Pancreas (tissue), 10 donors: ENCODE measurements at regions not wholly inside any gene's neighbourhood (a gene's known extent, or its start where the extent isn't known, plus 50 kb on each side); places are given as distances from the start of the nearest gene placed in this dataset.

ENCODE experiments used
- ATAC-seq, 4 donors: fragments of 200-7000 bp; cut with Tn5 transposase; one replicate each; pipeline versions ENCODE4 v1.8.0 to v1.9.1; 2020; ENCODE audit warnings: mild to moderate bottlenecking in 4 of 4, moderate library complexity in 4 of 4
- DNase-seq, 6 donors: peaks; one replicate each; pipeline ENCODE4 v3.0.0-alpha.2; 2020
- FAIRE-seq: peaks from 2 replicates; lab custom pipeline; 2012; peaks lifted over from hg19 to GRCh38; lab: Jason Lieb, UNC
- H3K27ac ChIP-seq, 4 donors: fragments of 200-600 bp; sonication (generic); 1 replicate in 3 of 4; 2 replicates in 1 of 4; pipeline versions ENCODE4 v1.5.0 to v1.8.0; 2020
- H3K27me3 ChIP-seq, 4 donors: fragments of 200-600 bp; one replicate each; pipeline ENCODE4 v1.8.0; 2021
- H3K36me3 ChIP-seq, 3 donors: fragments of 200-600 bp; sonication (generic) in 1 of 3; one replicate each; pipeline versions ENCODE4 v1.5.0 to v1.8.0; 2020 to 2021
- H3K4me1 ChIP-seq, 3 donors: fragments of 200-600 bp; one replicate each; pipeline ENCODE4 v1.8.0; 2021
- H3K4me3 ChIP-seq, 4 donors: fragments of 200-600 bp; sonication (generic) in 2 of 4; one replicate each; pipeline versions ENCODE4 v1.5.0 to v1.8.0; 2020 to 2021
- H3K9me3 ChIP-seq, 4 donors: fragments of 200-600 bp; one replicate each; pipeline ENCODE4 v1.8.0; 2021
- WGBS, 2 donors: extraction: QIAGEN DNeasy Blood & Tissue Kit; methylation state at CpG; one replicate each; pipeline ENCODE4 v1.1.7; 2013; 5-methylcytosine and 5-hydroxymethylcytosine counted together
- intact Hi-C, 3 donors: fragments of 100-400 bp; cut with DNase I; formaldehyde crosslinking; loops; one replicate each; pipeline versions ENCODE4 v1.11.1 to v1.14.2; 2022
- TF ChIP-seq, protein P1 (sequence below), 4 donors: fragments of 200-600 bp; sonication (generic) in 3 of 4; IDR thresholded peaks; one replicate each; pipeline versions ENCODE4 v1.5.0 to v1.8.0; 2021; ENCODE audit warnings: antibody characterized with exemption in 4 of 4
- donor health status: healthy with polysubstance abuse.
- donor health status: DM: no; HTN: no; CAD: no; lungs with moderate emphysema.
- donor health status: DM: no; HTN: no; CAD: no.
- donor health status: control.
- donor health status: control.
- donor health status: Bipolar disorder and iron deficiency.
- donor health status: DM: yes; HTN: yes; CAD: no.
- donor health status: DM: no; HTN: no; CAD: no.
- donor health status: DM: no; HTN: no; CAD: no.
- donor health status: DM: yes; HTN: yes; CAD: no.

DNA sequence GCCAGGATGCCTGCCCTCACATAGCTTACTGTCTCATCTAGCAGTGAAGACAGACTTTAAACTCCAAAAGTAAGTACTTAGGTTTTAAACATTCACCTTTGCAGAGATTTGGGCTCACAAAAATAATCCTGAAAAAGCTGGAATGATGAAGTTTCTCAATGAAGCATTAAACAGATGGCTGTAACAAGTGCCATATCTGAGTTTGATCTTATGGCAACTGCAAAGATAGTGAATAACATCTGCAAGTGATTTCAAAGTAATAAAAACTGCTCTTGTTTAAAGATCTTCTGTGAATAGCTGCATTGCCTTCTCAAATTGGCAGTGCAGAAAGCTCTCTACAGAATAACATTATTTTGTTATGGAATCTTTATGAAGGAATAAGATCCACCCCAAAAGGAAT, 271.2 kb upstream of the SMIM31 start:
- TF ChIP-seq, protein P1, sequence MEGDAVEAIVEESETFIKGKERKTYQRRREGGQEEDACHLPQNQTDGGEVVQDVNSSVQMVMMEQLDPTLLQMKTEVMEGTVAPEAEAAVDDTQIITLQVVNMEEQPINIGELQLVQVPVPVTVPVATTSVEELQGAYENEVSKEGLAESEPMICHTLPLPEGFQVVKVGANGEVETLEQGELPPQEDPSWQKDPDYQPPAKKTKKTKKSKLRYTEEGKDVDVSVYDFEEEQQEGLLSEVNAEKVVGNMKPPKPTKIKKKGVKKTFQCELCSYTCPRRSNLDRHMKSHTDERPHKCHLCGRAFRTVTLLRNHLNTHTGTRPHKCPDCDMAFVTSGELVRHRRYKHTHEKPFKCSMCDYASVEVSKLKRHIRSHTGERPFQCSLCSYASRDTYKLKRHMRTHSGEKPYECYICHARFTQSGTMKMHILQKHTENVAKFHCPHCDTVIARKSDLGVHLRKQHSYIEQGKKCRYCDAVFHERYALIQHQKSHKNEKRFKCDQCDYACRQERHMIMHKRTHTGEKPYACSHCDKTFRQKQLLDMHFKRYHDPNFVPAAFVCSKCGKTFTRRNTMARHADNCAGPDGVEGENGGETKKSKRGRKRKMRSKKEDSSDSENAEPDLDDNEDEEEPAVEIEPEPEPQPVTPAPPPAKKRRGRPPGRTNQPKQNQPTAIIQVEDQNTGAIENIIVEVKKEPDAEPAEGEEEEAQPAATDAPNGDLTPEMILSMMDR (IDR thresholded peaks at IDR 0.05): no peak
- Histone ChIP-seq H3K4me1 (no peaks in the 10 kb centered on the region), H3K4me3 (no peak overlapping the region), H3K9me3 (no peaks in the 10 kb centered on the region), H3K27me3 (no peaks in the 10 kb centered on the region), H3K36me3 (no peaks in the 10 kb centered on the region), H3K27ac (no peak overlapping the region)
- intact Hi-C loops: no loop called here
- no peak for DNase-seq
- ATAC-seq: no peak
- no peak for FAIRE-seq

DNA sequence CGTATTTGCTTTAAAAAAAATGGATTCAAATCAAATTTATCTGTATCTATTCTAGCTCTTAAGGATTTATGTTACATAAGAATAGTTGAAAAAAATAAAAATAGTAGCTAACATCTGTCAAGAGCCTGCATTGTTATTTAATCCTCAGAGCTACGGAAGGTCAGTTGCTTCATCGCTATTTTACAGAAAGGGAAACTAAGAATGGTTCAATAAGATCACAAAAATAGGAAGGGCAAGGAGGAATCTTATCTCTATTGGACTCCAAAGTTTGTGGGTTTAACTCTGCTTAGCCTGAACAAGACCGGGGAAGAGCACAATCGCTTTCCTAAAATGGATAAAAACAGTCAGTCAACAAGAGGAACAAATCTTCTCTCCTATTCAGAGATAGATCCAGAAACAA, 270.2 kb upstream of the SMIM31 start:
- intact Hi-C loops: no loop called here
- WGBS, 2 donors: 54 to 59% methylated on average over 5 of the region's 5 CpGs
- Histone ChIP-seq H3K9me3 (no peaks in the 10 kb centered on the region), H3K4me1 (no peaks in the 10 kb centered on the region), H3K36me3 (no peaks in the 10 kb centered on the region), H3K4me3 (no peak overlapping the region), H3K27ac (no peak overlapping the region), H3K27me3 (no peaks in the 10 kb centered on the region)
- DNase-seq (no peak), ATAC-seq (no peak), FAIRE-seq (no peak)
- TF ChIP-seq, protein P1 (IDR thresholded peaks at IDR 0.05): no peak

DNA sequence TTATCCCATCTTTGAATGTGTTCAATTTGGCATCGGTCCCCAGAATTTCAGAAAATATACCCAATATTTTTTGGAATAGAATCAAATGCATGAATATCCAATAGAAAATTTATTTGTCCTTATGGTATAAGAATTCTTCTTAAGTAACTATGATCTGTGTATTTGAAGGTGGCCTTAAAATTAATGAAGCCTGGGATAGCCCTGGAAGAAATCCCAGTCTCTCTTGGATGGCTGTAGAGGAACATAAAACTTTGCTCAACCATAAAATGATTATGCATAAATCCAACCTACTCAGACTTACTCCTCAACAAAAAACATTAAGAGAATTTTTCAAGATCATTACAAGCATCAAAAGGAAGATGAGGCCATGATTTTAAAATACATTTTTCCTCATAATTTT, 269.4 kb upstream of the SMIM31 start:
- no peak for DNase-seq
- Histone ChIP-seq H3K36me3 (no peaks in the 10 kb centered on the region), H3K9me3 (no peaks in the 10 kb centered on the region), H3K4me3 (no peak overlapping the region), H3K27me3 (no peaks in the 10 kb centered on the region), H3K27ac (no peak overlapping the region), H3K4me1 (no peaks in the 10 kb centered on the region)
- TF ChIP-seq, protein P1 (IDR thresholded peaks at IDR 0.05): no peak
- no peak for ATAC-seq
- WGBS, 2 donors: 58 to 86% methylated on average over 1 of the region's 1 CpG
- FAIRE-seq: no peak
- intact Hi-C loops: no loop called here

DNA sequence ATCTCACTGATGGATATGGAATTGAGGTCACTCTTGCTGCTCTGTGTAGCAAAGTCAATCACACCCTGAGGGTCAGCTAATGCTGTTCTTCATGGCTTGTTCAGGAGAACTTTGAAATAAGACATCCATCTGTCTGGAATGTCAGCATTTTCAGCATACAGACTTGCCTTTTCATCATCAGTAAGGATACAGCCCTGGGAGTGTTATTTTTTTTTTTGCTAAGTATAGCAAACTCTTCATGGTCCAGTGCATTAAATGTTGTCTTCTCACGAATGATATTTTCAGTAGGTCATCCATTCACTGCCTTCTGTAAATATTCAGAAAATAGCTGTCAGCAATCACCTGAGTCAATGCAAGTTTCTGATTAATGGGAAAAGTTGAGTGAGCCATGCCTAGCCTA, 268.8 kb upstream of the SMIM31 start:
- 25 to 39% methylated on average over 1 of the region's 1 CpG for WGBS, 2 donors
- FAIRE-seq (no peak), DNase-seq (no peak), ATAC-seq (no peak)
- no peaks in the 10 kb centered on the region for H3K9me3 ChIP-seq
- no peak overlapping the region for H3K27ac ChIP-seq
- intact Hi-C loops: no loop called here
- H3K27me3 ChIP-seq: no peaks in the 10 kb centered on the region
- no peaks in the 10 kb centered on the region for H3K36me3 ChIP-seq
- no peak overlapping the region for H3K4me3 ChIP-seq
- H3K4me1 ChIP-seq: no peaks in the 10 kb centered on the region
- TF ChIP-seq, protein P1 (IDR thresholded peaks at IDR 0.05): no peak

DNA sequence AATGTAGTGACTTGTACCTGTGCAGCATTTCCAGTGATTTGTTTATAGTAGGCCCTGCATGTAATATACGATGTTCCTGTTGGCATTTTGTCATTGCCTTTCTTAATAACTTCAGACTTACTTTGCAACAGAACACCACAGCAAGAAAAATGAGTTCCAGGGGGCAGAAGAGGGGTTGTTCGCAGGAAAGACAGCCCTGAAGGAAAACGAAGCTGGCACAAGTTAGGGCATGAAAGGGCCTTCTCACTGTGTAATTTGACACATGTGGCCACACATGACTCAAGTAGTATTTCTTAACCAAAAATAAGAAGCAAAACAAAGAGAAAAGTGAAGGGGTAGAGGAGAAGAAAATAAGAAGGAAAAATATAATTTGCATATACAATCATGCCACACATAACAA, 265.8 kb upstream of the SMIM31 start:
- no peaks in the 10 kb centered on the region for H3K4me1 ChIP-seq
- no peaks in the 10 kb centered on the region for H3K27me3 ChIP-seq
- no peaks in the 10 kb centered on the region for H3K9me3 ChIP-seq
- DNase-seq (no peak), ATAC-seq (no peak), FAIRE-seq (no peak)
- 17 to 18% methylated on average over 3 of the region's 3 CpGs for WGBS, 2 donors
- intact Hi-C loops: no loop called here
- H3K36me3 ChIP-seq: no peaks in the 10 kb centered on the region
- no peak overlapping the region for H3K27ac ChIP-seq
- TF ChIP-seq, protein P1 (IDR thresholded peaks at IDR 0.05): no peak
- H3K4me3 ChIP-seq: no peak overlapping the region
